ENCODE measurements at regions not wholly inside any gene's neighbourhood (a gene's known extent, or its start where the extent isn't known, plus 50 kb on each side); places are given as distances from the start of the nearest gene placed in this dataset.

GRCh38 chrX:64097891-64098290, 107.6 kb downstream of the AMER1 start:
- no peak for DNase-seq
- no peak for TF ChIP-seq CTCF (IDR thresholded peaks at IDR 0.05; ENCODE audit: partially characterized antibody, unreplicated experiment)
- Mint-ChIP-seq H3K27me3 (ENCODE audit: unreplicated experiment) (peaks cover 2% of the 10 kb centered on the region), H3K27ac (ENCODE audit: unreplicated experiment) (no peak overlapping the region), H3K36me3 (ENCODE audit: unreplicated experiment) (no peaks in the 10 kb centered on the region), H3K4me3 (ENCODE audit: unreplicated experiment) (no peak overlapping the region), H3K9me3 (ENCODE audit: unreplicated experiment) (no peaks in the 10 kb centered on the region), H3K4me1 (ENCODE audit: low read depth, unreplicated experiment) (no peaks in the 10 kb centered on the region)

GRCh38 chrX:64093761-64094160, 111.7 kb downstream of the AMER1 start:
- no peaks in the 10 kb centered on the region for H3K36me3 Mint-ChIP-seq (ENCODE audit: unreplicated experiment)
- DNase-seq = no peak
- H3K4me3 Mint-ChIP-seq (ENCODE audit: unreplicated experiment) = no peak overlapping the region
- H3K9me3 Mint-ChIP-seq (ENCODE audit: unreplicated experiment) = peaks cover 1% of the 10 kb centered on the region
- peak; percentile 17 for TF ChIP-seq CTCF (IDR thresholded peaks at IDR 0.05; ENCODE audit: partially characterized antibody, unreplicated experiment)
- H3K4me1 Mint-ChIP-seq (ENCODE audit: low read depth, unreplicated experiment) = no peaks in the 10 kb centered on the region
- no peaks in the 10 kb centered on the region for H3K27me3 Mint-ChIP-seq (ENCODE audit: unreplicated experiment)
- H3K27ac Mint-ChIP-seq (ENCODE audit: unreplicated experiment) = no peak overlapping the region
